GM19238 (cell line): ENCODE measurements at regions not wholly inside any gene's neighbourhood (a gene's known extent, or its start where the extent isn't known, plus 50 kb on each side); places are given as distances from the start of the nearest gene placed in this dataset.
A peak's percentile ranks its signal among the peaks of the same experiment; 100 is the strongest.
"Not testable (repeated sequence)": the region's sequence is repeated elsewhere in the genome, so short reads cannot be mapped to it uniquely, and the experiment has no call there.

Experiments used
- DNase-seq: peaks from one replicate; pipeline ENCODE4 v3.0.0; 2011; ENCODE audit warnings: low spot score; ENCODE audit not compliant: insufficient read length

GRCh38 chr5:130957151-130957550 lies 207.9 kb downstream of the HINT1 start:
- no peak for DNase-seq

GRCh38 chr5:130955041-130955440 lies 210.0 kb downstream of the HINT1 start:
- DNase-seq: no peak

GRCh38 chr5:130954336-130954735 lies 210.7 kb downstream of the HINT1 start:
- DNase-seq: no peak

- DNase-seq: no peak
Observed at GRCh38 chr5:130939059-130939458, 226.0 kb downstream of the HINT1 start.

- no peak for DNase-seq
Observed at GRCh38 chr5:130937046-130937445, 228.0 kb downstream of the HINT1 start.

- DNase-seq: no peak
Observed at GRCh38 chr5:130923543-130924124, 241.4 kb downstream of the HINT1 start.

- DNase-seq: no peak
Observed at GRCh38 chr5:130912088-130912487, 253.0 kb downstream of the HINT1 start.

GRCh38 chr5:130908186-130908585 lies 256.9 kb downstream of the HINT1 start:
- DNase-seq: no peak

- DNase-seq: not testable (repeated sequence)
Observed at GRCh38 chr5:130897537-130898195, 267.4 kb downstream of the HINT1 start.

- DNase-seq: not testable (repeated sequence)
Observed at GRCh38 chr5:130897181-130897536, 267.9 kb downstream of the HINT1 start.

GRCh38 chr5:130896636-130897035 lies 268.4 kb downstream of the HINT1 start:
- no peak for DNase-seq

- DNase-seq: no peak
Observed at GRCh38 chr5:130893006-130893405, 272.1 kb downstream of the HINT1 start.

- no peak for DNase-seq
Observed at GRCh38 chr5:130890610-130891009, 274.4 kb downstream of the HINT1 start.

- no peak for DNase-seq
Observed at GRCh38 chr5:130885691-130886090, 279.4 kb downstream of the HINT1 start.

- DNase-seq: no peak
Observed at GRCh38 chr5:130885027-130885426, 280.0 kb downstream of the HINT1 start.

GRCh38 chr5:130884023-130884422 lies 281.0 kb downstream of the HINT1 start:
- DNase-seq: no peak

GRCh38 chr5:130875656-130876055 lies 289.4 kb downstream of the HINT1 start:
- DNase-seq: no peak

GRCh38 chr5:130874861-130875417 lies 290.1 kb downstream of the HINT1 start:
- DNase-seq: no peak

GRCh38 chr5:130871346-130872086 lies 293.5 kb downstream of the HINT1 start:
- peak; percentile 7 for DNase-seq

GRCh38 chr5:130870691-130871090 lies 294.4 kb downstream of the HINT1 start:
- no peak for DNase-seq

- DNase-seq: no peak
Observed at GRCh38 chr5:130868186-130868840, 296.7 kb downstream of the HINT1 start.
